IMR-90 (cell line): ENCODE measurements at regions not wholly inside any gene's neighbourhood (a gene's known extent, or its start where the extent isn't known, plus 50 kb on each side); places are given as distances from the start of the nearest gene placed in this dataset.

Experiments used
- ATAC-seq: fragments of 200-7000 bp; cut with Tn5 transposase; 2 replicates; pipeline ENCODE4 v1.9.1; 2020; ENCODE audit warnings: low read depth, mild to moderate bottlenecking, moderate library complexity
- BruUV-seq: library from RNA; stranded (reverse); fragments of 400-500 nt; replicated peaks from 2 replicates; lab custom pipeline; 2021; lab: Mats Ljungman, UMichigan
- CTCF ChIA-PET: fragments of 300-600 bp; formaldehyde crosslinking; extraction: SDS; loops from one replicate; lab custom pipeline; 2021; ENCODE audit warnings: antibody characterized with exemption; lab: Yijun Ruan, JAX
- POLR2A ChIA-PET: fragments of 300-600 bp; sonication (Branson Sonifier 250); formaldehyde crosslinking; loops from one replicate; lab custom pipeline; 2022; ENCODE audit warnings: antibody characterized with exemption; ENCODE audit not compliant: unreplicated experiment; lab: Charles Lee
- DNase-seq: peaks from one replicate; pipeline ENCODE4 v3.0.0; 2013
- H2AFZ ChIP-seq: replicated peaks from 2 replicates; pipeline ENCODE3; 2013; ENCODE audit warnings: low read length, mild to moderate bottlenecking; ENCODE audit not compliant: poor library complexity
- H2AK5ac ChIP-seq: 2 replicates; pipeline ENCODE4 v1.6.1; 2013; ENCODE audit warnings: low read depth, low read length, inconsistent platforms
- H2AK9ac ChIP-seq: replicated peaks from 2 replicates; pipeline ENCODE3; 2013; ENCODE audit warnings: mild to moderate bottlenecking, low read depth, low read length, moderate library complexity; ENCODE audit not compliant: poor library complexity
- H2BK120ac ChIP-seq: 2 replicates; pipeline ENCODE4 v1.6.1; 2013; ENCODE audit warnings: low read depth, low read length, inconsistent platforms
- H2BK15ac ChIP-seq: 3 replicates; pipeline ENCODE4 v1.6.1; 2013; ENCODE audit warnings: low read depth, low read length, inconsistent platforms
- H2BK20ac ChIP-seq: 2 replicates; pipeline ENCODE4 v1.6.1; 2013; ENCODE audit warnings: low read depth, mild to moderate bottlenecking, inconsistent platforms, low read length, moderate library complexity
- H2BK5ac ChIP-seq: 2 replicates; pipeline ENCODE4 v1.6.1; 2013; ENCODE audit warnings: mild to moderate bottlenecking, low read depth, low read length, inconsistent platforms; ENCODE audit not compliant: poor library complexity, severe bottlenecking
- H3K14ac ChIP-seq: replicated peaks from 2 replicates; pipeline ENCODE4 v1.6.1; 2013; ENCODE audit warnings: low read depth, low read length, inconsistent platforms
- H3K18ac ChIP-seq: 2 replicates; pipeline ENCODE4 v1.6.1; 2013; ENCODE audit warnings: low read depth, low read length, control low read depth
- H3K23ac ChIP-seq: 2 replicates; pipeline ENCODE4 v1.6.1; 2013; ENCODE audit warnings: low read depth, low read length, inconsistent platforms
- H3K27ac ChIP-seq: 2 replicates; pipeline ENCODE4 v1.5.1; 2013; ENCODE audit warnings: mild to moderate bottlenecking, control low read depth, low read length; ENCODE audit not compliant: insufficient read depth
- H3K27me3 ChIP-seq: 2 replicates; pipeline ENCODE4 v1.6.1; 2013; ENCODE audit warnings: low read length; ENCODE audit not compliant: control insufficient read depth, insufficient read depth
- H3K36me3 ChIP-seq: 2 replicates; pipeline ENCODE4 v1.6.1; 2013; ENCODE audit warnings: low read length, mixed read lengths; ENCODE audit not compliant: control insufficient read depth, insufficient read depth
- H3K4ac ChIP-seq: 2 replicates; pipeline ENCODE4 v1.6.1; 2013; ENCODE audit warnings: low read depth, low read length, inconsistent platforms
- H3K4me1 ChIP-seq: 2 replicates; pipeline ENCODE4 v1.6.1; 2013; ENCODE audit warnings: low read length, mixed read lengths; ENCODE audit not compliant: control insufficient read depth, insufficient read depth
- H3K4me2 ChIP-seq: 2 replicates; pipeline ENCODE4 v1.6.1; 2013; ENCODE audit warnings: low read depth, mild to moderate bottlenecking, control low read depth, low read length, moderate library complexity
- H3K4me3 ChIP-seq: 2 replicates; pipeline ENCODE4 v1.5.1; 2013; ENCODE audit warnings: low read depth, mild to moderate bottlenecking, control low read depth, low read length, moderate library complexity; ENCODE audit not compliant: insufficient read depth
- H3K56ac ChIP-seq: 2 replicates; pipeline ENCODE4 v1.6.1; 2013; ENCODE audit warnings: low read length, inconsistent platforms; ENCODE audit not compliant: insufficient read depth; ENCODE audit errors: extremely low read depth
- H3K79me1 ChIP-seq, 2 experiments: 2 replicates each; pipeline ENCODE4 v1.6.1; 2013; ENCODE audit warnings: low read length in 2 of 2, inconsistent platforms in 1 of 2, low read depth in 1 of 2
- H3K9ac ChIP-seq: 2 replicates; pipeline ENCODE4 v1.6.1; 2013; ENCODE audit warnings: low read depth, low read length, control low read depth
- H3K9me1 ChIP-seq: 2 replicates; pipeline ENCODE4 v1.6.1; 2013; ENCODE audit warnings: low read length, inconsistent platforms; ENCODE audit not compliant: insufficient read depth
- H3K9me3 ChIP-seq: 2 replicates; pipeline ENCODE4 v1.6.1; 2013; ENCODE audit warnings: low read length; ENCODE audit not compliant: control insufficient read depth, insufficient read depth
- H4K20me1 ChIP-seq: 2 replicates; pipeline ENCODE4 v1.6.1; 2013; ENCODE audit warnings: low read length, inconsistent platforms; ENCODE audit not compliant: insufficient read depth
- H4K5ac ChIP-seq: 2 replicates; pipeline ENCODE4 v1.6.1; 2013; ENCODE audit warnings: mild to moderate bottlenecking, low read depth, low read length, control low read depth
- H4K8ac ChIP-seq, 2 experiments: 2 replicates each; pipeline ENCODE4 v1.6.1; 2013; ENCODE audit warnings: low read depth in 2 of 2, low read length in 2 of 2, control low read depth in 1 of 2, inconsistent platforms in 1 of 2
- H4K91ac ChIP-seq: 2 replicates; pipeline ENCODE4 v1.6.1; 2013; ENCODE audit warnings: low read depth, low read length, inconsistent platforms; ENCODE audit not compliant: insufficient read depth
- BHLHE40 ChIP-seq: fragments of 150-350 bp; IDR thresholded peaks from 2 replicates; pipeline ENCODE4 v1.6.1; 2016; ENCODE audit warnings: mild to moderate bottlenecking, low read depth, low read length
- POLR2A ChIP-seq: IDR thresholded peaks from 2 replicates; pipeline ENCODE4 v1.6.1; 2012; ENCODE audit warnings: mild to moderate bottlenecking, low read depth, low read length
- RAD21 ChIP-seq: IDR thresholded peaks from 2 replicates; pipeline ENCODE4 v1.6.1; 2012; ENCODE audit warnings: low read length, improper control_type of control experiment
- WGBS, 2 experiments: methylation state at CpG; one replicate each; pipeline versions ENCODE4 v1.1.5 to v1.1.7; 2013; ENCODE audit warnings: missing lambda C conversion rate in 2 of 2; ENCODE audit not compliant: insufficient read length in 1 of 2; ENCODE audit errors: extremely low coverage in 2 of 2; 5-methylcytosine and 5-hydroxymethylcytosine counted together
- dilution Hi-C: fragments of 300-500 bp; cut with HindIII; formaldehyde crosslinking; loops from one replicate; pipeline ENCODE4 v1.14.3; 2018; ENCODE audit warnings: low sequenced_read_pairs; ENCODE audit not compliant: unreplicated experiment
- in situ Hi-C: fragments of 300-500 bp; cut with MboI; formaldehyde crosslinking; loops from 3 replicates; pipeline ENCODE4 v1.14.3; 2019; ENCODE audit warnings: low sequenced_read_pairs, inconsistent platforms, mixed read lengths
- intact Hi-C: fragments of 100-400 bp; cut with micrococcal nuclease; formaldehyde crosslinking; loops from 2 replicates; pipeline ENCODE4 v1.10.0; 2022

DNA sequence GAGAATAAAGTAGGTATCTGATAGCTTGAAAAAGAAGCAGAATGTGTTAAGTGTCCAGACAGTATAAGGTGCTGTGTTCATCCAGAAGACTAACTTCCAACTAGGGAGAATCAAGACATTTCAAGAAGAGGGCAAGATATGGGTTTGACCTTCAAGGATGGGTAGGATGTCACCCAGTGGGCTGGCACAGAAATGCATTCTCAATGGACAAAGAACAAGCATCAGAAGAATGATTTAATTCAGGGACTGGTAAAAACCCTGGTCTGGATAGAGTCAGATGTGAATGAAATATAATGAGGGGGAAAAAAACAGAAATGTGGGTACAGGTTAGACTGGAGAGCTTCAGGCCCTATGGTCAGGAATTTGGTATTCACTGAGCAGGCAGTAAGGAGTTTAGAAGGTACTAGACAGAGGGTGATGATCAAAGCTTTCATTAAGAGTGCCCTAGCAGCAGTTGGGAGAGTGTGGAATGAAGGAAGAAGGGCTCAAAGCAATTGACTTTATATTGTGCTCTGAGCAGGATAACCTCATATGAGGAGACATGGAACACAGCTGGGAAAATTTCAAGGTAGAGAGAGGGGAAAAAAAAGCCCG is 180.7 kb upstream of the ANK3 start:
- dilution Hi-C loops (no loop called here), intact Hi-C loops (loop anchor here (5.0 kb wide), 1 partner anchor 123 kb away; no protein-coding TSS in a partner anchor), in situ Hi-C loops (no loop called here)
- Histone ChIP-seq H3K27ac (no peak overlapping the region), H3K27me3 (no peaks in the 10 kb centered on the region), H2BK15ac (no peak overlapping the region), H4K5ac (no peak overlapping the region), H3K4ac (no peak overlapping the region), H3K9ac (no peak overlapping the region), H3K9me1 (no peaks in the 10 kb centered on the region), H3K18ac (no peak overlapping the region), H4K20me1 (no peaks in the 10 kb centered on the region), H2BK20ac (no peak overlapping the region), H3K9me3 (no peaks in the 10 kb centered on the region; the same call in 1 of the 2 replicates), H3K4me2 (no peak overlapping the region), H2AK9ac (no peak overlapping the region), H3K4me3 (no peak overlapping the region), H3K56ac (no peak overlapping the region), H4K8ac (no peak overlapping the region), H2AK5ac (no peak overlapping the region), H3K14ac (no peak overlapping the region), H3K36me3 (no peaks in the 10 kb centered on the region), H4K91ac (no peak overlapping the region), H2AFZ (no peak overlapping the region), H2BK120ac (no peak overlapping the region), H3K23ac (no peak overlapping the region), H3K79me1 (no peaks in the 10 kb centered on the region), H3K4me1 (no peaks in the 10 kb centered on the region), H2BK5ac (no peak overlapping the region)
- TF ChIP-seq POLR2A (no peak), RAD21 (no peak), BHLHE40 (no peak)
- ChIA-PET POLR2A (no interaction called here), CTCF (no interaction called here)
- no TSS peak for BruUV-seq
- WGBS, 2 experiments: no CpG with 5 or more reads among the region's 1 CpG
- DNase-seq: no peak
- no peak for ATAC-seq
